OCI-LY7 (cell line): ENCODE measurements at regions not wholly inside any gene's neighbourhood (a gene's known extent, or its start where the extent isn't known, plus 50 kb on each side); places are given as distances from the start of the nearest gene placed in this dataset.

Experiments
- BruUV-seq: library from RNA; stranded (reverse); fragments of 400-500 nt; replicated peaks from 2 replicates; lab custom pipeline; 2021; lab: Mats Ljungman, UMichigan
- CTCF ChIA-PET: fragments of 300-600 bp; sonication (Branson Sonifier 250); formaldehyde crosslinking; loops from one replicate; lab custom pipeline; 2022; ENCODE audit warnings: antibody characterized with exemption; ENCODE audit not compliant: unreplicated experiment; lab: Charles Lee
- POLR2A ChIA-PET: fragments of 300-600 bp; sonication (Branson Sonifier 250); formaldehyde crosslinking; loops from one replicate; lab custom pipeline; 2022; ENCODE audit warnings: antibody characterized with exemption; lab: Charles Lee
- DNase-seq: peaks from one replicate; pipeline ENCODE4 v3.0.0-alpha.2; 2015; ENCODE audit warnings: low spot score
- H2AFZ ChIP-seq: fragments of 200-600 bp; sonication (generic), shearing (Covaris generic); 2 replicates; pipeline ENCODE4 v1.6.1; 2014; ENCODE audit warnings: mild to moderate bottlenecking, antibody characterized with exemption, low read length, moderate library complexity
- H3K27ac ChIP-seq: fragments of 200-600 bp; sonication (generic); 2 replicates; pipeline ENCODE4 v1.5.1; 2014; ENCODE audit warnings: mixed run types, low read depth, mild to moderate bottlenecking, moderate library complexity, low read length, inconsistent platforms; ENCODE audit not compliant: poor library complexity, severe bottlenecking
- H3K36me3 ChIP-seq: fragments of 200-600 bp; sonication (generic); 2 replicates; pipeline ENCODE4 v1.6.1; 2014; ENCODE audit warnings: mild to moderate bottlenecking, antibody characterized with exemption, low read length, moderate library complexity, mixed read lengths; ENCODE audit not compliant: insufficient read depth
- H3K4me1 ChIP-seq: fragments of 200-600 bp; sonication (generic); 2 replicates; pipeline ENCODE4 v1.5.1; 2014; ENCODE audit warnings: mild to moderate bottlenecking, low read length; ENCODE audit not compliant: insufficient read depth, poor library complexity, severe bottlenecking
- H3K4me2 ChIP-seq: fragments of 200-600 bp; sonication (generic); 2 replicates; pipeline ENCODE4 v1.6.1; 2014; ENCODE audit warnings: mild to moderate bottlenecking, low read length
- H3K4me3 ChIP-seq: fragments of 200-600 bp; sonication (generic); 2 replicates; pipeline ENCODE4 v1.5.1; 2014; ENCODE audit warnings: mild to moderate bottlenecking, low read depth, low read length; ENCODE audit not compliant: poor library complexity, severe bottlenecking
- H3K79me2 ChIP-seq: fragments of 200-600 bp; sonication (generic); 2 replicates; pipeline ENCODE4 v1.6.1; 2016; ENCODE audit warnings: low read depth, mild to moderate bottlenecking, low read length, moderate library complexity, mixed read lengths; ENCODE audit not compliant: insufficient read depth
- H3K9me2 ChIP-seq: fragments of 200-600 bp; sonication (generic); 2 replicates; pipeline ENCODE4 v1.6.1; 2016; ENCODE audit warnings: mild to moderate bottlenecking, low read length, mixed read lengths; ENCODE audit not compliant: insufficient read depth
- H3K9me3 ChIP-seq: fragments of 200-600 bp; sonication (generic); 2 replicates; pipeline ENCODE4 v1.6.1; 2014; ENCODE audit warnings: mild to moderate bottlenecking, mixed run types, low read length, mixed read lengths
- H4K20me1 ChIP-seq: fragments of 200-600 bp; sonication (generic); 2 replicates; pipeline ENCODE4 v1.6.1; 2014; ENCODE audit warnings: mild to moderate bottlenecking, antibody characterized with exemption, low read length, moderate library complexity, mixed read lengths; ENCODE audit not compliant: insufficient read depth
- EZH2phosphoT487 ChIP-seq: fragments of 200-600 bp; sonication (generic); IDR thresholded peaks from 2 replicates; pipeline ENCODE4 v1.6.1; 2018; ENCODE audit warnings: low read depth, borderline replicate concordance, mild to moderate bottlenecking, mixed run types, antibody characterized with exemption, low read length, moderate library complexity, mixed read lengths
- intact Hi-C: fragments of 100-400 bp; cut with micrococcal nuclease; formaldehyde crosslinking; loops from one replicate; pipeline ENCODE4 v1.10.0; 2022; ENCODE audit not compliant: unreplicated experiment
- TF ChIP-seq, protein P1 (sequence below): fragments of 200-600 bp; sonication (generic); conservative IDR thresholded peaks from 2 replicates; pipeline ENCODE4 v1.5.1; 2014; ENCODE audit warnings: mild to moderate bottlenecking, antibody characterized with exemption, low read length, moderate library complexity, mixed read lengths

GRCh38 chr5:6080930-6081726, 297.2 kb downstream of the MED10 start:
- no peaks in the 10 kb centered on the region for H3K79me2 ChIP-seq
- H3K4me2 ChIP-seq: no peak overlapping the region
- intact Hi-C loops: no loop called here
- no peaks in the 10 kb centered on the region for H3K36me3 ChIP-seq
- no TSS peak for BruUV-seq
- no peaks in the 10 kb centered on the region for H3K4me1 ChIP-seq
- H3K4me3 ChIP-seq: no peak overlapping the region
- DNase-seq: no peak
- no peaks in the 10 kb centered on the region for H3K9me2 ChIP-seq
- no peaks in the 10 kb centered on the region for H3K9me3 ChIP-seq
- POLR2A ChIA-PET: no interaction called here
- CTCF ChIA-PET: no interaction called here
- H3K27ac ChIP-seq: no peak overlapping the region
- no peaks in the 10 kb centered on the region for H4K20me1 ChIP-seq
- no peak overlapping the region for H2AFZ ChIP-seq
- TF ChIP-seq EZH2phosphoT487: no peak
- TF ChIP-seq, protein P1, sequence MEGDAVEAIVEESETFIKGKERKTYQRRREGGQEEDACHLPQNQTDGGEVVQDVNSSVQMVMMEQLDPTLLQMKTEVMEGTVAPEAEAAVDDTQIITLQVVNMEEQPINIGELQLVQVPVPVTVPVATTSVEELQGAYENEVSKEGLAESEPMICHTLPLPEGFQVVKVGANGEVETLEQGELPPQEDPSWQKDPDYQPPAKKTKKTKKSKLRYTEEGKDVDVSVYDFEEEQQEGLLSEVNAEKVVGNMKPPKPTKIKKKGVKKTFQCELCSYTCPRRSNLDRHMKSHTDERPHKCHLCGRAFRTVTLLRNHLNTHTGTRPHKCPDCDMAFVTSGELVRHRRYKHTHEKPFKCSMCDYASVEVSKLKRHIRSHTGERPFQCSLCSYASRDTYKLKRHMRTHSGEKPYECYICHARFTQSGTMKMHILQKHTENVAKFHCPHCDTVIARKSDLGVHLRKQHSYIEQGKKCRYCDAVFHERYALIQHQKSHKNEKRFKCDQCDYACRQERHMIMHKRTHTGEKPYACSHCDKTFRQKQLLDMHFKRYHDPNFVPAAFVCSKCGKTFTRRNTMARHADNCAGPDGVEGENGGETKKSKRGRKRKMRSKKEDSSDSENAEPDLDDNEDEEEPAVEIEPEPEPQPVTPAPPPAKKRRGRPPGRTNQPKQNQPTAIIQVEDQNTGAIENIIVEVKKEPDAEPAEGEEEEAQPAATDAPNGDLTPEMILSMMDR: no peak

DNA sequence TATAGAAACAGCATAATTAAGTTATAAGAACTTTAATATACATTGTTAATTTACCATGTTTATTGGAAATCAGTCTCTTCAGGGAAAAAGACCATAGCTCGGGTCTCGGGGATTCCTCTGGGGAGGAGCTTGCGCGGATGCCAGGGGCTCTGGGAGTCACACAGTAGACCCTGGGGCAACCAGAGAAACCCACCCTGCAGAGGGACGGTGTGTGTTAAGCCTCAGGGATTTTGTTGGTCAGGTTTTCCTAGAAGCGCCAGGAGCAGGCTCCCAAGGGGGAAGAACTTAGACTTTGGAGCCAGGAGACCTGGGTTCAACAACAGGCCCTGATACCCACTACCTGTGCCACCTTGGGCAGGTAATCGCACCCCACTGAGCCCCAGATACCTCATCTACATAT, 297.9 kb downstream of the MED10 start:
- CTCF ChIA-PET: no interaction called here
- Histone ChIP-seq H3K9me2 (no peaks in the 10 kb centered on the region), H3K4me3 (no peak overlapping the region), H3K4me2 (no peak overlapping the region), H3K4me1 (no peaks in the 10 kb centered on the region), H4K20me1 (no peaks in the 10 kb centered on the region), H3K9me3 (no peaks in the 10 kb centered on the region), H3K79me2 (no peaks in the 10 kb centered on the region), H3K27ac (no peak overlapping the region), H3K36me3 (no peaks in the 10 kb centered on the region), H2AFZ (no peak overlapping the region)
- DNase-seq: no peak
- intact Hi-C loops: no loop called here
- POLR2A ChIA-PET: interaction anchor here (0.6 kb wide), 1 partner anchor 83 kb away, joined by 3 read pairs; no protein-coding TSS in a partner anchor
- no TSS peak for BruUV-seq
- TF ChIP-seq, protein P1: no peak
- no peak for TF ChIP-seq EZH2phosphoT487

- no peak overlapping the region for H3K4me3 ChIP-seq
- no peaks in the 10 kb centered on the region for H3K9me3 ChIP-seq
- H3K27ac ChIP-seq: no peak overlapping the region
- intact Hi-C loops: no loop called here
- H3K9me2 ChIP-seq: no peaks in the 10 kb centered on the region
- TF ChIP-seq, protein P1: no peak
- no peak for TF ChIP-seq EZH2phosphoT487
- H3K4me2 ChIP-seq: no peak overlapping the region
- DNase-seq: no peak
- CTCF ChIA-PET: no interaction called here
- H4K20me1 ChIP-seq: no peaks in the 10 kb centered on the region
- POLR2A ChIA-PET: interaction anchor here (0.6 to 0.7 kb wide), 3 partner anchors 11 to 886 kb away, joined by 4 to 5 read pairs (median 4); no protein-coding TSS in a partner anchor
- BruUV-seq: no TSS peak
- no peaks in the 10 kb centered on the region for H3K4me1 ChIP-seq
- H3K36me3 ChIP-seq: no peaks in the 10 kb centered on the region
- H3K79me2 ChIP-seq: no peaks in the 10 kb centered on the region
- H2AFZ ChIP-seq: no peak overlapping the region
Measured at GRCh38 chr5:6078881-6079280, 299.5 kb downstream of the MED10 start.
